Medulla oblongata (tissue), 1 donor: ENCODE measurements at regions not wholly inside any gene's neighbourhood (a gene's known extent, or its start where the extent isn't known, plus 50 kb on each side); places are given as distances from the start of the nearest gene placed in this dataset.
"Not testable (repeated sequence)": the region's sequence is repeated elsewhere in the genome, so short reads cannot be mapped to it uniquely, and the experiment has no call there.

Experiments used
- DNase-seq: peaks from one replicate; pipeline ENCODE4 v3.0.0-alpha.2; 2015; ENCODE audit errors: extremely low spot score

- DNase-seq: no peak
These were observed 1744.9 kb downstream of the NCAM2 start for GRCh38 chr21:22743085-22743484.

- no peak for DNase-seq
These were observed 1756.5 kb downstream of the NCAM2 start for GRCh38 chr21:22754746-22755145.

GRCh38 chr21:22758478-22758877 lies 1760.3 kb downstream of the NCAM2 start:
- DNase-seq: no peak

- no peak for DNase-seq
These were observed 1764.3 kb downstream of the NCAM2 start for GRCh38 chr21:22762463-22762862.

GRCh38 chr21:22763442-22763841 lies 1765.2 kb downstream of the NCAM2 start:
- DNase-seq: no peak

GRCh38 chr21:22764222-22764621 lies 1766.0 kb downstream of the NCAM2 start:
- no peak for DNase-seq

- no peak for DNase-seq
These were observed 1793.2 kb downstream of the NCAM2 start for GRCh38 chr21:22791376-22791775.

- DNase-seq: peak; percentile 66
These were observed 1793.9 kb downstream of the NCAM2 start for GRCh38 chr21:22791986-22792560.

- no peak for DNase-seq
These were observed 1796.9 kb downstream of the NCAM2 start for GRCh38 chr21:22795091-22795490.

- DNase-seq: no peak
These were observed 1797.4 kb downstream of the NCAM2 start for GRCh38 chr21:22795644-22796043.

- no peak for DNase-seq
These were observed 1797.9 kb downstream of the NCAM2 start for GRCh38 chr21:22796147-22796546.

- no peak for DNase-seq
These were observed 1805.9 kb downstream of the NCAM2 start for GRCh38 chr21:22804151-22804550.

- no peak for DNase-seq
These were observed 1808.1 kb downstream of the NCAM2 start for GRCh38 chr21:22806278-22806677.

GRCh38 chr21:22813201-22813600 lies 1815.0 kb downstream of the NCAM2 start:
- DNase-seq: no peak

GRCh38 chr21:22818681-22819485 lies 1820.7 kb downstream of the NCAM2 start:
- not testable (repeated sequence) for DNase-seq

GRCh38 chr21:22827422-22827821 lies 1829.2 kb downstream of the NCAM2 start:
- no peak for DNase-seq

GRCh38 chr21:22842875-22843274 lies 1844.7 kb downstream of the NCAM2 start:
- DNase-seq: no peak

- no peak for DNase-seq
These were observed 1857.4 kb downstream of the NCAM2 start for GRCh38 chr21:22855581-22855980.

GRCh38 chr21:22871692-22872091 lies 1873.5 kb downstream of the NCAM2 start:
- DNase-seq: no peak

- DNase-seq: no peak
These were observed 1882.4 kb downstream of the NCAM2 start for GRCh38 chr21:22880573-22880972.

GRCh38 chr21:22881131-22881530 lies 1882.9 kb downstream of the NCAM2 start:
- no peak for DNase-seq

- no peak for DNase-seq
These were observed 1886.9 kb downstream of the NCAM2 start for GRCh38 chr21:22885079-22885478.

GRCh38 chr21:22885614-22886013 lies 1887.4 kb downstream of the NCAM2 start:
- DNase-seq: no peak
